Right cardiac atrium (tissue), 5 donors: ENCODE measurements at regions not wholly inside any gene's neighbourhood (a gene's known extent, or its start where the extent isn't known, plus 50 kb on each side); places are given as distances from the start of the nearest gene placed in this dataset.

Experiments
- ATAC-seq, 2 donors: fragments of 200-7000 bp; cut with Tn5 transposase; one replicate each; pipeline versions ENCODE4 v1.8.0 to v1.9.1; 2020; ENCODE audit warnings: moderate library complexity in 2 of 2, mild to moderate bottlenecking in 1 of 2
- DNase-seq, 3 donors: peaks; one replicate each; pipeline ENCODE4 v3.0.0-alpha.2; 2020
- H3K27ac ChIP-seq: one replicate; pipeline ENCODE4 v1.5.1; 2013; ENCODE audit warnings: mild to moderate bottlenecking, low read length, control low read depth, moderate library complexity
- H3K27me3 ChIP-seq: one replicate; pipeline ENCODE4 v1.6.1; 2013; ENCODE audit not compliant: control insufficient read depth, insufficient read depth
- H3K4me1 ChIP-seq: one replicate; pipeline ENCODE4 v1.6.1; 2013; ENCODE audit warnings: low read length; ENCODE audit not compliant: control insufficient read depth, insufficient read depth
- H3K4me3 ChIP-seq: one replicate; pipeline ENCODE4 v1.5.1; 2013; ENCODE audit warnings: low read length, control low read depth
- H3K9me3 ChIP-seq: one replicate; pipeline ENCODE4 v1.6.1; 2013; ENCODE audit warnings: low read length; ENCODE audit not compliant: control insufficient read depth
- WGBS: extraction: QIAGEN DNeasy Blood & Tissue Kit; methylation state at CpG from one replicate; pipeline ENCODE4 v1.1.7; 2013; 5-methylcytosine and 5-hydroxymethylcytosine counted together
- intact Hi-C, 4 donors: fragments of 100-400 bp; cut with DNase I; formaldehyde crosslinking; loops; one replicate each; pipeline versions ENCODE4 v1.11.0 to v1.14.0; 2022 to 2023
- donor health status: healthy with polysubstance abuse.
- donor health status: DM: no; HTN: yes; CAD: no.
- donor health status: DM: no; HTN: no; CAD: no.
- donor health status: DM: no; HTN: yes; CAD: no; lungs with severe emphysema.
- donor health status: DM: yes; HTN: yes; CAD: no.

DNA sequence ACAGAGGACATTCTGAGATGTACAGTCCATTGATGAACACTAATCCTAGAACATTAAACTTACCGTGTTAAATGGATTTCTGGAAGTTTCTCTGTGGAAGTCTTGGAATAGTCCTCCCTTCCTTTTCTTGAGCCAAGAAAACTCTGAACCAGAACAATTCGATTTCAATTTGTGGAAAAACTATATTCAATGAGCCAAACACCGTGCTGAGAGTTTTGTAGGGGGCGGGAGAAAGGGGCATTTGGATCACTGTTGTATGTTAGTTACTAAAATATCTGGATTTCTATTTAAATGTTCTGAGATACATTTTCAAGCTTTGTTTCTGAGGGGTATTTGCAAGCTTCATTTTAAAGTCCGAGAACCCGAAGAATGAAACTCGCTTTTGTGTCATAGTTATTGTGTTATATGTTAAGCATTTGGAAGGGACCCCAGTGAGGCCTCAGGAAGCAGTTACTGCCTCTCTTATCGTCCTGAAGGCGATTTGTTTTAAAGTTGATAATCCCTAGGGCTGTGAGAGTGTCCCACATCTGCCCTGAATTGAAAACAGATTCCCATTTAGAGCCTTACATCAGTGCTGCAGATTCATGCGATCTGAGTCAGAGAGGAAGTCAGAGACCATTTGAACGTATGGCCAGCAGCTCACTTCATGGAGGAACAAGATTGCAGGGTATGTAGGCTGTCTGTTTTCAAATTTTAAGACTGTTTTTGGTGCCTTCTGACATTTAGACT lies 70.8 kb upstream of the SASH1 start:
- intact Hi-C loops: no loop called here
- WGBS: 32% methylated on average over 11 of the region's 11 CpGs
- no peaks in the 10 kb centered on the region for H3K27me3 ChIP-seq
- peak overlapping the region; percentile 54 for H3K4me3 ChIP-seq
- H3K9me3 ChIP-seq: no peaks in the 10 kb centered on the region
- DNase-seq (no peak), ATAC-seq (peak; percentile 54 to 76)
- H3K27ac ChIP-seq: no peak overlapping the region
- peaks cover 1% of the 10 kb centered on the region for H3K4me1 ChIP-seq

GRCh38 chr6:148272597-148272996 lies 70.0 kb upstream of the SASH1 start:
- H3K27ac ChIP-seq: no peak overlapping the region
- intact Hi-C loops: no loop called here
- no peak for ATAC-seq

GRCh38 chr6:148273962-148274752 lies 68.5 kb upstream of the SASH1 start:
- intact Hi-C loops: no loop called here
- Histone ChIP-seq H3K27me3 (no peaks in the 10 kb centered on the region), H3K9me3 (no peaks in the 10 kb centered on the region), H3K4me3 (no peak overlapping the region), H3K4me1 (peaks cover under 1% of the 10 kb centered on the region), H3K27ac (no peak overlapping the region)
- 72% methylated on average over 5 of the region's 5 CpGs for WGBS
- ATAC-seq (no peak), DNase-seq (no peak)

More at GRCh38 chr6:148272597-148272996, 70.0 kb upstream of the SASH1 start:
- H3K4me3 ChIP-seq: peak overlapping the region; percentile 54
- no peaks in the 10 kb centered on the region for H3K27me3 ChIP-seq
- H3K9me3 ChIP-seq: no peaks in the 10 kb centered on the region
- DNase-seq: no peak
- WGBS: 57% methylated on average over 7 of the region's 7 CpGs
- peaks cover 1% of the 10 kb centered on the region for H3K4me1 ChIP-seq

GRCh38 chr6:148274809-148275208 lies 67.8 kb upstream of the SASH1 start:
- Histone ChIP-seq H3K4me1 (no peaks in the 10 kb centered on the region), H3K27ac (no peak overlapping the region), H3K27me3 (no peaks in the 10 kb centered on the region), H3K9me3 (no peaks in the 10 kb centered on the region), H3K4me3 (no peak overlapping the region)
- 81% methylated on average over 2 of the region's 2 CpGs for WGBS
- ATAC-seq (no peak), DNase-seq (no peak)
- intact Hi-C loops: no loop called here

GRCh38 chr6:148285205-148285604 lies 57.4 kb upstream of the SASH1 start:
- intact Hi-C loops: no loop called here
- Histone ChIP-seq H3K4me1 (no peaks in the 10 kb centered on the region), H3K27ac (no peak overlapping the region), H3K27me3 (no peaks in the 10 kb centered on the region), H3K4me3 (no peak overlapping the region), H3K9me3 (no peaks in the 10 kb centered on the region)
- 79% methylated on average over 2 of the region's 2 CpGs for WGBS
- no peak for DNase-seq
- ATAC-seq: no peak

GRCh38 chr6:148286563-148286962 lies 56.1 kb upstream of the SASH1 start:
- DNase-seq: no peak
- WGBS: 94% methylated on average over 5 of the region's 5 CpGs
- Histone ChIP-seq H3K9me3 (no peaks in the 10 kb centered on the region), H3K4me3 (no peak overlapping the region), H3K27ac (no peak overlapping the region), H3K27me3 (no peaks in the 10 kb centered on the region), H3K4me1 (no peaks in the 10 kb centered on the region)
- intact Hi-C loops: no loop called here
- ATAC-seq: no peak

- intact Hi-C loops: no loop called here
- Histone ChIP-seq H3K27me3 (no peaks in the 10 kb centered on the region), H3K9me3 (no peaks in the 10 kb centered on the region), H3K27ac (no peak overlapping the region), H3K4me1 (no peaks in the 10 kb centered on the region), H3K4me3 (no peak overlapping the region)
- WGBS: 76% methylated on average over 15 of the region's 15 CpGs
- ATAC-seq: no peak
- DNase-seq: no peak
These were observed 54.9 kb upstream of the SASH1 start for GRCh38 chr6:148287623-148288333.

DNA sequence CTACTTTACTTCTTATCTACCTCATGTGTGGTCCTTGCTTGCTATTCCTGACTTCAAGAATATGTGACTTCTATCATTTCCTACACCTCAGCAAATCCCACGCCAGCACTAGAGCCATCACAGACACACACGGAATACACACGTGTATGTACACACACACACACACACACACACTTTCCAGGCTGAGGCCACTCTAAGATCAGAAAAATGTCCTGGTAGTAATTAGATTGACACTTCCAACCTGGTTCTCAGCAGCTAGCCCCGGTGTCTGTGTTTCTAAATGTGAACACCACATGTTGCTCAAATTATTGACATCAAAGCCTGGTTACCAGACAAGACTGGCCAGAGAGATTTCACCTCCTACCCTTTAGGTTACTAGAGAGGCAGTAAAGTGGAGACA lies 54.1 kb upstream of the SASH1 start:
- Histone ChIP-seq H3K9me3 (no peaks in the 10 kb centered on the region), H3K4me3 (no peak overlapping the region), H3K4me1 (no peaks in the 10 kb centered on the region), H3K27ac (no peak overlapping the region), H3K27me3 (no peaks in the 10 kb centered on the region)
- intact Hi-C loops: no loop called here
- DNase-seq (no peak), ATAC-seq (no peak)
- 68% methylated on average over 4 of the region's 4 CpGs for WGBS

DNA sequence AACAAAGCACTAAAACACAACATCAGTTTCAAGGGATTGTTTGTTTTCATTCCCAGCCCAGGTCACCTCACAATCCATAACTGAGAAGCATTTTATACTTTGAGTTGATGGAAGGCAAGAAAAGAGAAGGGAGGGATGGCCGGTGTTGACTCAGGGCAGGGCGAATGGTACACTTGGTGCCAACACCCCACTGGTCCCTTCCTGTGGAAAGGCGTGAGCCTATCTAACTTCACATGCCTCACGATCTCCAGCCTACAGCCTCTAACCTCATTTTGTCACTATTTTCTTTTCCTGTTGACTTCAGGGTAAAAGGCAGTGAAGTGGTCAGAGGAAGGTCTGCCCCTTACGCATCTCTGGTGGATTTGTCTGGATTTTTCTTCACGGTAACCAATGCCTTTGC lies 53.5 kb upstream of the SASH1 start:
- H3K27me3 ChIP-seq: no peaks in the 10 kb centered on the region
- WGBS: 45% methylated on average over 6 of the region's 6 CpGs

DNA sequence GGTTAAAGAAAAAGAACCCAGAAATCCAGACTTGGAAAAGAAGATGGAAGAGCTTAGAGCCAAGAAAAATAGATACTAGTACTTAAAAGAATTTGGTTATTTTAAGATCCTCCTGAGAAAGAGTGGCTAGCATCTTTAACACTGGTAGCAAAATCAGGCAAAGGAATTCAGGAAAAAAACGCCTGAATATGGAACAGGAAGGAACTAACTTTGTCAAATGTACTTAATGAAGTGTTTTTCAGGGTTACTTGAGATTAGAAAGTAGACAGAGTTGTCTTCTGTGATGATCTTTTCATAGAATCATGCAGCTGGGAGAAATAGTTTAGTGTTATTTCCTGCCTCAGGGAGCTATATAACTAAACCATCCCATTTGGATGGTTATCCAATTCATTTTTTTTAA lies 50.8 kb upstream of the SASH1 start:
- no peaks in the 10 kb centered on the region for H3K4me1 ChIP-seq
- H3K27me3 ChIP-seq: no peaks in the 10 kb centered on the region
- intact Hi-C loops: no loop called here
- peak overlapping the region; percentile 42 for H3K27ac ChIP-seq
- no peak overlapping the region for H3K4me3 ChIP-seq
- 17% methylated on average over 1 of the region's 1 CpG for WGBS
- H3K9me3 ChIP-seq: no peaks in the 10 kb centered on the region
- no peak for DNase-seq
- ATAC-seq: no peak

More for the DNA sequence above, 53.5 kb upstream of the SASH1 start:
- peak; percentile 52 to 75 for ATAC-seq
- Histone ChIP-seq H3K27ac (peak overlapping the region; percentile 12), H3K4me1 (no peaks in the 10 kb centered on the region), H3K9me3 (no peaks in the 10 kb centered on the region), H3K4me3 (peak overlapping the region; percentile 4)
- DNase-seq: no peak
- intact Hi-C loops: no loop called here
